ENCODE measurements at regions not wholly inside any gene's neighbourhood (a gene's known extent, or its start where the extent isn't known, plus 50 kb on each side); places are given as distances from the start of the nearest gene placed in this dataset.

DNA sequence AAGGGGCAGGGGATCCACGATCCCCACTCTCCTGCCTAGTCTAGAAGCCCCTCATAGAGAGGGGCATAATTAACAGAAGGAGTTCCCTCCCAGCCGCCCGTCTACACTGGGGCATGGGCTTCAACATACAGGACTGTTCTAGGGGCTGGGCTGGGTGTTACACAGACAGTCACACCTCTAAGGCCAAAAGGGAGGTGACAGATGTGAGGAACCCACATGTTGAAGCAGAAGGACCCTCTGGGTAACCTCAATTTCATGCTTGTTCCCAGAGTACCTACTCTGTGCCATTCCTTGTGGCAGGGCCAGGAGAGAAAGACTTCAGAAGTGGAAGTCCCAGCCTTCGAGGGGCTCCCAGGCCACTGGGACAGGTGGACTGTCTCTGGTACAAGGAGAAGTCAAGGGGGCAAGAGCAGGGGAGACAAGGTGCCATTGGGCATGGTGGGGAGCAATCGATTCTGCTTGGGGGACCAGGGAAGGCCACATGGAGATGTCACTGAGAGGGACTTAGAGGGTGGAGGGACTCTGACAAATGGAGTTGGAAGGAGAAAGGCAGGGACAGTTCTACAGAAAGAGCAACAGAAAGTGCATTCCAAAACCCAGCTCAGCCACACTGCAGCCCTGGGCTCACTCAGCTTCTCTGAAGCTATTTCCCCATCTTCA is 71.3 kb downstream of the CPN2 start:
- H3K9me3 ChIP-seq: no peaks in the 10 kb centered on the region
- H3K36me3 ChIP-seq: no peaks in the 10 kb centered on the region
- H3K27me3 ChIP-seq: no peaks in the 10 kb centered on the region
- intact Hi-C loops (cut with DNase I): loop anchor here in 2 of 4 donors (10.0 kb wide), 1 partner anchor 275 kb away; no protein-coding TSS in a partner anchor
- TF ChIP-seq POLR2A (IDR thresholded peaks at IDR 0.05): no peak
- H3K4me3 ChIP-seq: no peak overlapping the region
- peak overlapping the region in 1 of 2 donors; percentile 95 for H3K27ac ChIP-seq
- H3K4me1 ChIP-seq (ENCODE audit: insufficient read depth): peaks cover 30% of the 10 kb centered on the region
- peak in 3 of 5 donors; percentile 5 to 12 (median 11) for DNase-seq
- WGBS, 3 donors: 89 to 95% (median 93%) methylated on average over 5 of the region's 5 CpGs

DNA sequence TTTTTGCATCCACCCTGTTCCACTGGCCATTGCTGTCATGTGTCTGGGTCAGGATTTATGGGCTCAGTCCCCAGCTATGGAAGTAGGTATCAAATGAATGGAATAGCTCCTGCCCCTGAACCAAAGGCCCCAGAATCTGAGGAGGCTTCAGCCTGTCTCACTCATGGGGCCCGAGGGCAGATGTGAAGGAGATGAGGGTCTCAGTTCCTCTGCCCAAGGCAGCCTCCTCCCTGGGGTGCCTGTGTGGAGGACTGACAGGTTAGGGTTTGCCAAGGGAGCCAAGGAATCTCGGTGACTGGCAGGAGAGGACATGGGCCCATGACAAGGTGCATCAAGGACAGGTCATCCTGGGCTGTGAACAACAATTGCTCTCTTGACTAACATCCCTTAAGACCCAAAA is 70.4 kb downstream of the CPN2 start:
- Histone ChIP-seq H3K36me3 (no peaks in the 10 kb centered on the region), H3K27me3 (no peaks in the 10 kb centered on the region), H3K4me1 (ENCODE audit: insufficient read depth) (peaks cover 35% of the 10 kb centered on the region), H3K27ac (no peak overlapping the region), H3K4me3 (no peak overlapping the region), H3K9me3 (no peaks in the 10 kb centered on the region)
- 79 to 97% (median 89%) methylated on average over 2 of the region's 2 CpGs for WGBS, 3 donors
- peak in 3 of 5 donors; percentile 1 to 11 (median 6) for DNase-seq
- TF ChIP-seq EP300 (IDR thresholded peaks at IDR 0.05) (no peak), POLR2A (IDR thresholded peaks at IDR 0.05) (no peak)
- TF ChIP-seq, protein P1, sequence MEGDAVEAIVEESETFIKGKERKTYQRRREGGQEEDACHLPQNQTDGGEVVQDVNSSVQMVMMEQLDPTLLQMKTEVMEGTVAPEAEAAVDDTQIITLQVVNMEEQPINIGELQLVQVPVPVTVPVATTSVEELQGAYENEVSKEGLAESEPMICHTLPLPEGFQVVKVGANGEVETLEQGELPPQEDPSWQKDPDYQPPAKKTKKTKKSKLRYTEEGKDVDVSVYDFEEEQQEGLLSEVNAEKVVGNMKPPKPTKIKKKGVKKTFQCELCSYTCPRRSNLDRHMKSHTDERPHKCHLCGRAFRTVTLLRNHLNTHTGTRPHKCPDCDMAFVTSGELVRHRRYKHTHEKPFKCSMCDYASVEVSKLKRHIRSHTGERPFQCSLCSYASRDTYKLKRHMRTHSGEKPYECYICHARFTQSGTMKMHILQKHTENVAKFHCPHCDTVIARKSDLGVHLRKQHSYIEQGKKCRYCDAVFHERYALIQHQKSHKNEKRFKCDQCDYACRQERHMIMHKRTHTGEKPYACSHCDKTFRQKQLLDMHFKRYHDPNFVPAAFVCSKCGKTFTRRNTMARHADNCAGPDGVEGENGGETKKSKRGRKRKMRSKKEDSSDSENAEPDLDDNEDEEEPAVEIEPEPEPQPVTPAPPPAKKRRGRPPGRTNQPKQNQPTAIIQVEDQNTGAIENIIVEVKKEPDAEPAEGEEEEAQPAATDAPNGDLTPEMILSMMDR (IDR thresholded peaks at IDR 0.05): no peak
- intact Hi-C loops (cut with DNase I): loop anchor here in 1 of 4 donors (10.0 kb wide), 1 partner anchor 276 kb away; no protein-coding TSS in a partner anchor

DNA sequence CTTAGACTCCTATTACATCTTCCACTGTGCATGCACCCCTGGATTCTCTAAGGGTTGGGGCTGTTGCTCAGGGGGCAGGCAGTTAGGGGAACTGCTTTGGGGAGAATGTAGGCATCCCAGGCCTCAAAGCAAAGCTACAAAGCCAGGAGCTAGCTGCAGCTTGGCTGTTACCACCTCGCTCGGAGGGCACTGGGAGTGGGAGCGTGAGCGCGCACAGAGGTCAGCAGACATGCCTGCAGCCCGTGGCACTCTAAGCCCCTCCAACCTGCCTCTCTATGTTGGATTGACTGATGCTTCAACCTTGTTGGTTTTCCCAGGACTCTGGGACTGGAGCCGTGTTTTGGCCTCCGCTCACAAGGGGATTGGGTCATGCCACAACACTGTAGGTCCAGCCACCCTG is 69.8 kb downstream of the CPN2 start:
- TF ChIP-seq, protein P1 (IDR thresholded peaks at IDR 0.05): no peak
- H3K9me3 ChIP-seq: no peaks in the 10 kb centered on the region
- no peak overlapping the region for H3K27ac ChIP-seq
- H3K4me1 ChIP-seq (ENCODE audit: insufficient read depth): peaks cover 35% of the 10 kb centered on the region
- no peaks in the 10 kb centered on the region for H3K36me3 ChIP-seq
- DNase-seq: peak in 2 of 5 donors; percentile 6 to 12
- intact Hi-C loops (cut with DNase I): loop anchor here in 1 of 4 donors (10.0 kb wide), 1 partner anchor 277 kb away; no protein-coding TSS in a partner anchor
- H3K4me3 ChIP-seq: no peak overlapping the region
- WGBS, 3 donors: 96 to 97% (median 97%) methylated on average over 8 of the region's 8 CpGs
- no peaks in the 10 kb centered on the region for H3K27me3 ChIP-seq

DNA sequence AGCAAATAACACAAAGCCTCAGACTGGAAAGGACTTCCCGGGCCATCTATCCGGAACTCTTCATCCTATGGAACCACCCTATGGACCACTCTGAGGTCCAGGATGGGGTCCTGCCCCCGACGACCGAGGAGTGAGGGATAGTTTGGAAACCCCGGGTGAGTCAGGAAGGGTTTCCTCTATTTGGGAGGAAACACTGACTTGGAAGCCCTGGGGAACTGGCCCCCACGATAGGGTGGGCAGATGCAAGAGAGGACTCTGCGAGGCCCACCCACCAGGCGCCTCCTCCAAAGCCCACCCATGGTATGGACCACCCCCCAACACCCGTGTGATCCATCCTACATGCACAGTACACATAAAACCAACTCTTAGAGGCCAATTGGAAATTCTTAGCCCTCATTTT is 69.4 kb downstream of the CPN2 start:
- Histone ChIP-seq H3K36me3 (no peaks in the 10 kb centered on the region), H3K4me3 (no peak overlapping the region), H3K27me3 (no peaks in the 10 kb centered on the region), H3K4me1 (ENCODE audit: insufficient read depth) (peaks cover 36% of the 10 kb centered on the region), H3K27ac (no peak overlapping the region), H3K9me3 (no peaks in the 10 kb centered on the region)
- TF ChIP-seq, protein P1 (IDR thresholded peaks at IDR 0.05): no peak
- TF ChIP-seq POLR2A (IDR thresholded peaks at IDR 0.05): no peak
- TF ChIP-seq EP300 (IDR thresholded peaks at IDR 0.05): no peak
- DNase-seq: peak in 2 of 5 donors; percentile 14 to 23
- intact Hi-C loops (cut with DNase I): loop anchor here in 1 of 4 donors (10.0 kb wide), 1 partner anchor 277 kb away; no protein-coding TSS in a partner anchor
- 88 to 95% (median 90%) methylated on average over 10 of the region's 10 CpGs for WGBS, 3 donors
